ENCODE measurements at regions not wholly inside any gene's neighbourhood (a gene's known extent, or its start where the extent isn't known, plus 50 kb on each side); places are given as distances from the start of the nearest gene placed in this dataset.

- no peak overlapping the region for H2BK5ac ChIP-seq (ENCODE audit: low read depth, low read length, poor library complexity)
- H2BK120ac ChIP-seq (ENCODE audit: insufficient read depth, low read length, poor library complexity): no peak overlapping the region
- H3K23ac ChIP-seq (ENCODE audit: low read length): no peak overlapping the region
Measured at GRCh38 chr3:193798051-193798450, 205.0 kb downstream of the OPA1 start.

DNA sequence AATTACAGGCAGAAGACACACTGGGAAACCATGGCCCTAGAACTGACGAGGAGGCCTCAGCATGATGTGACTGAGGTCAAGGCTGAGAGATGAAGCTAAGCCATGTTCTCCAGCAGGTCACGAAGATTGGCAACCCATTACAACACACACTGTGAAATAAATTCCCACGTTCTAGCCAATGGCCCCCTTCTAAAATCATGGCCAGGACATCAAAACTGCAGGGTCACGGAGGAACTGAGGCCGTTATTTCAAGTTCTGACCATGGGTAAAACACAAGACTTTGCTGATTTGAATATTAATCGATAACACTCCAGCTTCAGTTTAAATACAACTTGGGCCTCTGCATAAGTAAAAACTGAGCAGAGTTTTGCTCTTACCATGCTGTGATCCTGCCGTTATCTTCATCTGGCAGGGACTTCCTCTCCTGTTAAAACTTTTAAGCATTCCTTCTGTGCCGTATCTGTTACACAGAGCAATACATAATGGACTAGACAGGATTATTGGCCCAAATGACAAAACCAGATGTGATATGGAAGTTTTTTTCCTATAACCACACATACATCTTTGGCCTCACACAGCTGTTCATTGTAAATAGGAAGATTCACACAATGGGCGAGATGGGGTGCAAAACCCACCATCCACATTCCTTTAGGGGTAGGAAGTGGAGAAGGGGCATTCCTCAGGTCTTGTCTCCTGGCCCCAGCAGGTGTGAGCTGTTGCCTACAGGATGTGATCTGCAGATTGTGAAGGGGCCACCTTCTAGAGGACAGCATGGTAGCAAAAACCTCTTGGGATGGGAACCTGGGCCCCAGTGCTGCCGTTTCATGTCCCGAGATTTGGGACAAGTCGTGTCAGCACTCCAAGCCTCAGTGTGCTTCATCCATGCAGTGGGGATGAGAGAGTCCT is 207.4 kb downstream of the OPA1 start:
- Histone ChIP-seq H4K91ac (ENCODE audit: low read depth, low read length) (no peak overlapping the region), H2AFZ (ENCODE audit: insufficient read depth, low read length, poor library complexity) (no peak overlapping the region), H3K36me3 (ENCODE audit: control insufficient read depth in 1 of 2, insufficient read depth in 2 of 2, low read length in 2 of 2) (no peaks in the 10 kb centered on the region), H2BK120ac (ENCODE audit: insufficient read depth, low read length, poor library complexity) (no peak overlapping the region), H4K8ac (ENCODE audit: low read depth, low read length) (no peak overlapping the region), H2BK12ac (ENCODE audit: low read length) (no peak overlapping the region), H3K4me1 (ENCODE audit: control insufficient read depth in 1 of 2, insufficient read depth in 2 of 2, low read length in 2 of 2) (no peaks in the 10 kb centered on the region), H4K12ac (ENCODE audit: low read depth, low read length) (no peak overlapping the region), H3K9ac (ENCODE audit: low read length) (no peak overlapping the region), H3K18ac (ENCODE audit: low read length) (no peak overlapping the region), H3K79me2 (ENCODE audit: control insufficient read depth, insufficient read depth, low read length, poor library complexity) (no peaks in the 10 kb centered on the region), H3K79me1 (ENCODE audit: low read length) (peaks cover 2% of the 10 kb centered on the region), H3K23ac (ENCODE audit: low read length) (no peak overlapping the region), H3K4me3 (ENCODE audit: low read depth, low read length) (no peak overlapping the region), H3K27ac (ENCODE audit: low read depth, low read length) (no peak overlapping the region), H3K14ac (ENCODE audit: low read length) (no peak overlapping the region), H2BK5ac (ENCODE audit: low read depth, low read length, poor library complexity) (no peak overlapping the region), H3K27me3 (ENCODE audit: insufficient read depth, low read length) (no peaks in the 10 kb centered on the region), H2AK5ac (ENCODE audit: low read length) (no peak overlapping the region), H3K4ac (ENCODE audit: low read depth, low read length) (no peak overlapping the region), H3K9me3 (ENCODE audit: insufficient read depth, low read depth, low read length) (no peaks in the 10 kb centered on the region), H3K4me2 (ENCODE audit: low read length) (no peak overlapping the region)
- no peak for DNase-seq
- no CpG with 5 or more reads among the region's 12 CpGs for WGBS (ENCODE audit: extremely low coverage, insufficient coverage, insufficient read length)

More at GRCh38 chr3:193798051-193798450, 205.0 kb downstream of the OPA1 start:
- no peak overlapping the region for H4K8ac ChIP-seq (ENCODE audit: low read depth, low read length)
- no peak overlapping the region for H2AK5ac ChIP-seq (ENCODE audit: low read length)
- H3K27me3 ChIP-seq (ENCODE audit: insufficient read depth, low read length): no peaks in the 10 kb centered on the region
- H2BK12ac ChIP-seq (ENCODE audit: low read length): no peak overlapping the region
- no peak overlapping the region for H3K18ac ChIP-seq (ENCODE audit: low read length)
- H3K4me1 ChIP-seq (ENCODE audit: control insufficient read depth in 1 of 2, insufficient read depth in 2 of 2, low read length in 2 of 2): peaks cover 0 to 4% of the 10 kb centered on the region in 2 experiments
- H4K12ac ChIP-seq (ENCODE audit: low read depth, low read length): no peak overlapping the region
- H2AFZ ChIP-seq (ENCODE audit: insufficient read depth, low read length, poor library complexity): no peak overlapping the region
- H3K4me3 ChIP-seq (ENCODE audit: low read depth, low read length): no peak overlapping the region
- H3K79me2 ChIP-seq (ENCODE audit: control insufficient read depth, insufficient read depth, low read length, poor library complexity): no peaks in the 10 kb centered on the region
- no CpG with 5 or more reads among the region's 4 CpGs for WGBS (ENCODE audit: extremely low coverage, insufficient coverage, insufficient read length)
- H3K9me3 ChIP-seq (ENCODE audit: insufficient read depth, low read depth, low read length): no peaks in the 10 kb centered on the region
- H3K79me1 ChIP-seq (ENCODE audit: low read length): peaks cover 4% of the 10 kb centered on the region
- H3K4me2 ChIP-seq (ENCODE audit: low read length): no peak overlapping the region
- no peak for DNase-seq
- no peak overlapping the region for H3K9ac ChIP-seq (ENCODE audit: low read length)
- no peak overlapping the region for H3K4ac ChIP-seq (ENCODE audit: low read depth, low read length)
- no peaks in the 10 kb centered on the region for H3K36me3 ChIP-seq (ENCODE audit: control insufficient read depth in 1 of 2, insufficient read depth in 2 of 2, low read length in 2 of 2)
- no peak overlapping the region for H3K27ac ChIP-seq (ENCODE audit: low read depth, low read length)
- H4K91ac ChIP-seq (ENCODE audit: low read depth, low read length): no peak overlapping the region
- no peak overlapping the region for H3K14ac ChIP-seq (ENCODE audit: low read length)

DNA sequence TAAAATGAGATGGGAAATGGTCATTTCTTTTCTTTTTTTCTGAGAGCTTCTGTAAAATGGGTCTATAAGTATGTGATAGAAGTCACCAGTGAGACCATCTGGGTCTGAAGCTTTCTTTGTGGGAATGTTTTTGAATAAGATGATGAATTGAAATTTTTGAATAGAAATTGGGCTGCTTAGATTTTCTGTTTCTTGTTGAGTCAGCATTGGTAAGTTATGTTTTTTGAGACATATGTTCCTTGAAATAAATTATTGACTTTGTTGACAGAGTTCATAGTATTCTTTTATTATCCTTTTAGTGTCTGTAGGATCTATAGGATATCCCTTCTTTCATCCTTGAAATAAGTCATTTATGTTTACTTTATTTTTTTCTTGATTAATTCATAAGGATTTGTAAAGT is 208.1 kb downstream of the OPA1 start:
- no peak overlapping the region for H3K4ac ChIP-seq (ENCODE audit: low read depth, low read length)
- no peak overlapping the region for H2BK120ac ChIP-seq (ENCODE audit: insufficient read depth, low read length, poor library complexity)
- H2BK12ac ChIP-seq (ENCODE audit: low read length): no peak overlapping the region
- DNase-seq: no peak
- H3K36me3 ChIP-seq (ENCODE audit: control insufficient read depth in 1 of 2, insufficient read depth in 2 of 2, low read length in 2 of 2): no peaks in the 10 kb centered on the region
- H2AK5ac ChIP-seq (ENCODE audit: low read length): no peak overlapping the region
- no peak overlapping the region for H2BK5ac ChIP-seq (ENCODE audit: low read depth, low read length, poor library complexity)
- H3K9ac ChIP-seq (ENCODE audit: low read length): no peak overlapping the region
- no peak overlapping the region for H3K4me2 ChIP-seq (ENCODE audit: low read length)
- no peaks in the 10 kb centered on the region for H3K4me1 ChIP-seq (ENCODE audit: control insufficient read depth in 1 of 2, insufficient read depth in 2 of 2, low read length in 2 of 2)
- H4K91ac ChIP-seq (ENCODE audit: low read depth, low read length): no peak overlapping the region
- H4K12ac ChIP-seq (ENCODE audit: low read depth, low read length): no peak overlapping the region
- no peak overlapping the region for H3K18ac ChIP-seq (ENCODE audit: low read length)
- H3K23ac ChIP-seq (ENCODE audit: low read length): no peak overlapping the region
- H3K4me3 ChIP-seq (ENCODE audit: low read depth, low read length): no peak overlapping the region
- H3K27me3 ChIP-seq (ENCODE audit: insufficient read depth, low read length): no peaks in the 10 kb centered on the region
- no peak overlapping the region for H3K14ac ChIP-seq (ENCODE audit: low read length)
- no peak overlapping the region for H3K27ac ChIP-seq (ENCODE audit: low read depth, low read length)
- H3K9me3 ChIP-seq (ENCODE audit: insufficient read depth, low read depth, low read length): no peaks in the 10 kb centered on the region
- H4K8ac ChIP-seq (ENCODE audit: low read depth, low read length): no peak overlapping the region
- no peaks in the 10 kb centered on the region for H3K79me2 ChIP-seq (ENCODE audit: control insufficient read depth, insufficient read depth, low read length, poor library complexity)
- H3K79me1 ChIP-seq (ENCODE audit: low read length): no peaks in the 10 kb centered on the region
- no peak overlapping the region for H2AFZ ChIP-seq (ENCODE audit: insufficient read depth, low read length, poor library complexity)

GRCh38 chr3:193803288-193803687 is 210.3 kb downstream of the OPA1 start:
- H3K18ac ChIP-seq (ENCODE audit: low read length): no peak overlapping the region
- no peak overlapping the region for H3K14ac ChIP-seq (ENCODE audit: low read length)
- no peaks in the 10 kb centered on the region for H3K79me1 ChIP-seq (ENCODE audit: low read length)
- H3K79me2 ChIP-seq (ENCODE audit: control insufficient read depth, insufficient read depth, low read length, poor library complexity): no peaks in the 10 kb centered on the region
- no peak overlapping the region for H3K4ac ChIP-seq (ENCODE audit: low read depth, low read length)
- H3K27me3 ChIP-seq (ENCODE audit: insufficient read depth, low read length): no peaks in the 10 kb centered on the region
- no peak overlapping the region for H2AK5ac ChIP-seq (ENCODE audit: low read length)
- H3K4me3 ChIP-seq (ENCODE audit: low read depth, low read length): no peak overlapping the region
- no peaks in the 10 kb centered on the region for H3K36me3 ChIP-seq (ENCODE audit: control insufficient read depth in 1 of 2, insufficient read depth in 2 of 2, low read length in 2 of 2)
- no peaks in the 10 kb centered on the region for H3K9me3 ChIP-seq (ENCODE audit: insufficient read depth, low read depth, low read length)
- H4K91ac ChIP-seq (ENCODE audit: low read depth, low read length): no peak overlapping the region
- H3K27ac ChIP-seq (ENCODE audit: low read depth, low read length): no peak overlapping the region
- no CpG with 5 or more reads among the region's 4 CpGs for WGBS (ENCODE audit: extremely low coverage, insufficient coverage, insufficient read length)
- H2BK5ac ChIP-seq (ENCODE audit: low read depth, low read length, poor library complexity): no peak overlapping the region
- no peak overlapping the region for H4K8ac ChIP-seq (ENCODE audit: low read depth, low read length)
- no peak overlapping the region for H2BK12ac ChIP-seq (ENCODE audit: low read length)
- H4K12ac ChIP-seq (ENCODE audit: low read depth, low read length): no peak overlapping the region
- no peak overlapping the region for H2BK120ac ChIP-seq (ENCODE audit: insufficient read depth, low read length, poor library complexity)
- DNase-seq: no peak
- H2AFZ ChIP-seq (ENCODE audit: insufficient read depth, low read length, poor library complexity): no peak overlapping the region
- H3K9ac ChIP-seq (ENCODE audit: low read length): no peak overlapping the region
- H3K4me1 ChIP-seq (ENCODE audit: control insufficient read depth in 1 of 2, insufficient read depth in 2 of 2, low read length in 2 of 2): no peaks in the 10 kb centered on the region
- H3K23ac ChIP-seq (ENCODE audit: low read length): no peak overlapping the region
- no peak overlapping the region for H3K4me2 ChIP-seq (ENCODE audit: low read length)
